ENCODE measurements at regions not wholly inside any gene's neighbourhood (a gene's known extent, or its start where the extent isn't known, plus 50 kb on each side); places are given as distances from the start of the nearest gene placed in this dataset.

DNA sequence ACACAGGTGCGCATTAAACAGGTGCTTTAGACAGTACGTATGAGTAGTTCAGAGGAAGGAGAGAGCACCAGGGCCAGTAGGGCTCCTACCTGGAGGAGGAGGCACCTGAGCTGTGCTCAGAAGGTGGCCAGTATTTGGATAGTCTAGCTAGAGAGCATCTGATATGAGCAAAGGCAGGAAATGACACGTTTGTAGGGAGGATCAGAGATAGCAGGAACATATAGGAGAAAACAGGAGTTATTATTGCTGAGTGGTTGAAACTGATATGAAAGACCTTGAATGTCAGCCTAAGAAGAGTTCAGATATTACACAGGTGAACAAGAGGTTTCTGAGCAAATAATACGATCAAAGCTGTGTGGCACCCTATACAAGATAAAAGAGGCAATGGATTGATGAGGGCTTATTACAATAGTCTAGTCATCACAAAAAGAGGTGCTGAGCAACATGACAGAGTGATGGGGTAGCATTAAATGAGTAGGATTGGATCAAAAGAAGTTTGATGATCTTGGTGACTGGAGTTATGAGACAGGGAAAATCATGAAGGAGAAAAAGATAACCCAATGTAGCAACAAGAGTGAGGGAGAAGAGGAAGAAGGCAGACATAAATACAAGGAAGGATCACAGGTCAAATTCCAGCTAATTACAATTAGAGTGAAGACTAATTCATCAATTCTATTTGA lies 69.8 kb upstream of the HIVEP1 start:
- TF ChIP-seq FOXP2 (optimal IDR thresholded peaks at IDR 0.05; ENCODE audit: borderline replicate concordance, extremely low read depth, extremely low read length, insufficient read depth) = no peak
- TF ChIP-seq SIN3A (IDR thresholded peaks at IDR 0.05; ENCODE audit: borderline replicate concordance, insufficient read depth, low read length) = no peak
- no peak for TF ChIP-seq REST (IDR thresholded peaks at IDR 0.05; ENCODE audit: insufficient read depth in 1 of 2, low read depth in 2 of 2, low read length in 2 of 2)
- TF ChIP-seq TAF1 (IDR thresholded peaks at IDR 0.05; ENCODE audit: borderline replicate concordance, insufficient read depth, low read length) = no peak
- TF ChIP-seq POLR2AphosphoS5 (IDR thresholded peaks at IDR 0.05; ENCODE audit: low read depth, low read length) = no peak

DNA sequence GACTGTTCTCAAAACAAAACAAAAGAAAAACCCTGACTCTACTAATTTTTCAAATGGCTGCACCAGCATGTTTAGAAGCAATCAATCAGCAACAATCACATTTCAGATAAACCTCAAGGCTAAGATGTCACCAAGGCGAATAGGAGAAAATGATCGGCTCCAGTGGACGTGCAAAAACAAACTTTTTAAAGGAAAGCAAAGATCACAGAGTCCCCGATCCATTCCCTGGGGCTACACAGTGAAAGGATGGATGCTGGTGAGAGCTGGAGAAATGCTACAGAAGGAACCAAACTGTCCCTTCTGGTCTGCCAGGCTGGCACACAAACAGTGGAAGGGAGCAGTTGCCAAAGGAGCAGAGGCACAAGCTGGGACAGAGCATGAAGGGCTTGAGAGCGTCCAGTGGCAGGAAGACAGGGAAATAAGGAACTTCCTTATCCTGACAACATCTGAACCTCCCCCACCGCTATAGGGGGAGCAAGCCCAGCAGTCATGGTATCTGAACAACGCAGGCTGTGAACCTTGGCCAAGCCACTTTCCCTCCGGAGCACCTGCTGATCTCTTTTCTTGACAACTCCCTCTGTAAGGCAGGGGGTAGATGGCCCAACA lies 73.7 kb upstream of the HIVEP1 start:
- 0 out of 4 replicates have a peak, but pooled peaks of 1 of the 2 experiments have one; percentile 59 for TF ChIP-seq REST (IDR thresholded peaks at IDR 0.05; ENCODE audit: insufficient read depth in 1 of 2, low read depth in 2 of 2, low read length in 2 of 2)
- no peak for TF ChIP-seq TAF1 (IDR thresholded peaks at IDR 0.05; ENCODE audit: borderline replicate concordance, insufficient read depth, low read length)
- TF ChIP-seq SIN3A (IDR thresholded peaks at IDR 0.05; ENCODE audit: borderline replicate concordance, insufficient read depth, low read length) = no peak
- peak; percentile 52 for TF ChIP-seq FOXP2 (optimal IDR thresholded peaks at IDR 0.05; ENCODE audit: borderline replicate concordance, extremely low read depth, extremely low read length, insufficient read depth)
- TF ChIP-seq POLR2AphosphoS5 (IDR thresholded peaks at IDR 0.05; ENCODE audit: low read depth, low read length) = no peak

- no peak for TF ChIP-seq REST (IDR thresholded peaks at IDR 0.05; ENCODE audit: insufficient read depth in 1 of 2, low read depth in 2 of 2, low read length in 2 of 2)
- no peak for TF ChIP-seq SIN3A (IDR thresholded peaks at IDR 0.05; ENCODE audit: borderline replicate concordance, insufficient read depth, low read length)
- no peak for TF ChIP-seq POLR2AphosphoS5 (IDR thresholded peaks at IDR 0.05; ENCODE audit: low read depth, low read length)
- TF ChIP-seq FOXP2 (optimal IDR thresholded peaks at IDR 0.05; ENCODE audit: borderline replicate concordance, extremely low read depth, extremely low read length, insufficient read depth) = no peak
- no peak for TF ChIP-seq TAF1 (IDR thresholded peaks at IDR 0.05; ENCODE audit: borderline replicate concordance, insufficient read depth, low read length)
Observed at GRCh38 chr6:11934638-11935037, 77.5 kb upstream of the HIVEP1 start.

DNA sequence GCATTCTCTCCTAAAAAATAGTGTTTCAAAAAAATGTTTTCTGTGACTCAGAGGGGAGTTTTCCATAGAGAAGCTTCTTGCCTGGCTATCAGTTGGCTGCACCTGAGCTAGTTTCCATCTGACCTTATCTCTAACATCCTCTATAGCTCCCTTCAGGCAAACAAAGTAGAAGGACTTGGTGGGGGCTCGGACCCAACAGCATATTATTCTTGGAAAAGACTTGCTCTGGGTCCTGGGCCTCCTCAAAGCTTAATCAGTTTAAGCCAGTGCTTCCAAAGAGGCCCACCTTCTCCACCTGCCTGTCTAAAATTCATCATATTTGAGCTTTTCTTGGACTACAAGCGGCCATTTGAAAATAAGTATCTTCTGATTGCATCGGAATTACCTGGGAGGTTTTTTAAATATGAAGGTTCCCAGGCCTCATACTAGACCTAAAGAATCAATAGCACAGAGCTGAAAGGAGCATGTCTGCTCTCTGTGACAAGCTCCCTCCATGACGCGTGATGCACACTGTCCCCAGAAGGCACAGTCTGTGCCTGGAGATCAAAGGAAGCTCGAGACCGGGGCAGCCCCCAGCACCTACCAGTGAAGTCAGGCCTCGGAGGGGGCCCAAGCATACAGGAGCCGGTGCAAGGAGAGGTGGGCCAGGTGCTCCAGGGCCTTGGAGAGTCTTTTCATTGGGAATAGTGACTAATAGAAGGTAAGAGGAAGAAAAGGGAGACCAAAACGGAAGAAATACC lies 80.6 kb upstream of the HIVEP1 start:
- TF ChIP-seq TAF1 (IDR thresholded peaks at IDR 0.05; ENCODE audit: borderline replicate concordance, insufficient read depth, low read length) (no peak), SIN3A (IDR thresholded peaks at IDR 0.05; ENCODE audit: borderline replicate concordance, insufficient read depth, low read length) (no peak), POLR2AphosphoS5 (IDR thresholded peaks at IDR 0.05; ENCODE audit: low read depth, low read length) (no peak)

DNA sequence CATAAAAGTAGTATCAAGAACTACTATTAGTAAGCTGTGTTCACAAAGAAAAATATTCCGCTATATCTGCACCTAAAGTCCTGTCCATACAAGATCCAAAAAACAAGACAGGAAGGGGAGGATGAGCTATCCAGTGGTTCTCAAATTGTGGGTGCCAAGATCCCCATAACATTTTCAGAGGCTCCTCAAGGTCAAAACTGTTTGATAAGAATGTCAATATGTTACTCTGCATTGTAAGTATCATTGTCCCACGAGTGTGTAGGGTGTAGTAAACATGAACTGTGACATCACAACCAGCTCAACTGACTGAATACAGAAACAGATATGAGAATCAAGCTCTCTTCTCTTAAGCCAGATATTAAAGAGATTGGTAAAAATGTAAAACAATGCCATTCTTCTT lies 81.9 kb upstream of the HIVEP1 start:
- no peak for TF ChIP-seq POLR2AphosphoS5 (IDR thresholded peaks at IDR 0.05; ENCODE audit: low read depth, low read length)
- no peak for TF ChIP-seq TAF1 (IDR thresholded peaks at IDR 0.05; ENCODE audit: borderline replicate concordance, insufficient read depth, low read length)
- no peak for TF ChIP-seq FOXP2 (optimal IDR thresholded peaks at IDR 0.05; ENCODE audit: borderline replicate concordance, extremely low read depth, extremely low read length, insufficient read depth)
- no peak for TF ChIP-seq REST (IDR thresholded peaks at IDR 0.05; ENCODE audit: insufficient read depth in 1 of 2, low read depth in 2 of 2, low read length in 2 of 2)
- no peak for TF ChIP-seq SIN3A (IDR thresholded peaks at IDR 0.05; ENCODE audit: borderline replicate concordance, insufficient read depth, low read length)
